ENCODE measurements at regions not wholly inside any gene's neighbourhood (a gene's known extent, or its start where the extent isn't known, plus 50 kb on each side); places are given as distances from the start of the nearest gene placed in this dataset.

DNA sequence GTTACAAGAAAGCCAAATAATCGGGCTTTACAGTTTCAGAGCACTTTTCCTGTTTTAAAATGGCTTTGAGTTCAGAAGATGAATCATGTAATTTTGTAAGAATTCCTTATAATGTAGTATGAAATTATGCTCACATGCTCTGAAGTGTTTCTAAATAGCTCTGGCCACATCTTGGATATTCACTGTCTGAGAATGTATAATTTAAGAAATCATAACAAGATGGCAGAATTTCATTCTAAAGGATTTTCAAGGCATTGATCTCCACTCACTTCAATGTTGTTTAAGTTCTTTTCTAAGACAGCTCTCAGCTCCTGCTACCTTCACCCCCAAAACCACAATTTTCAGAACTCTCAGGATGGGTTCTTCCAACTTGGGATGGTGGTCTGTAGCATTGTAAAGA is 180.1 kb downstream of the DACT1 start:
- H3K9me2 ChIP-seq = no peaks in the 10 kb centered on the region
- peaks cover 13 to 19% of the 10 kb centered on the region in 2 experiments for H3K4me1 ChIP-seq (ENCODE audit: control insufficient read depth in 1 of 2, insufficient read depth in 2 of 2, low read depth in 1 of 2, low read length in 1 of 2)
- no peaks in the 10 kb centered on the region for H4K20me1 ChIP-seq (ENCODE audit: insufficient read depth)
- no peaks in the 10 kb centered on the region for H3K27me3 ChIP-seq (ENCODE audit: insufficient read depth)
- CTCF ChIA-PET = interaction anchor here (0.7 to 1.1 kb wide), 2 partner anchors 9 to 12 kb away, joined by 3 read pairs; no protein-coding TSS in a partner anchor
- H3K79me2 ChIP-seq (ENCODE audit: insufficient read depth) = no peaks in the 10 kb centered on the region
- peak overlapping the region; percentile 25; the same call in 1 of the 2 replicates for H3K4me2 ChIP-seq
- peak overlapping the region; percentile 42; the same call in 1 of the 2 replicates for H3K9ac ChIP-seq
- POLR2A ChIA-PET = no interaction called here
- TF ChIP-seq EP300 (IDR thresholded peaks at IDR 0.05; ENCODE audit: borderline replicate concordance in 1 of 2, low read depth in 1 of 2, low read length in 1 of 2) = no peak; a peak in 1 of 4 replicates
- TF ChIP-seq SMC3 (IDR thresholded peaks at IDR 0.05; ENCODE audit: low read depth, low read length) = no peak
- TF ChIP-seq TAF1 (IDR thresholded peaks at IDR 0.05; ENCODE audit: borderline replicate concordance, low read depth, low read length) = no peak
- TF ChIP-seq TEAD4 (IDR thresholded peaks at IDR 0.05; ENCODE audit: borderline replicate concordance, insufficient read depth) = no peak
- TF ChIP-seq IRF3 (IDR thresholded peaks at IDR 0.05; ENCODE audit: low read depth, low read length) = no peak
- TF ChIP-seq FOXM1 (IDR thresholded peaks at IDR 0.05; ENCODE audit: low read depth) = no peak
- TF ChIP-seq REST (IDR thresholded peaks at IDR 0.05; ENCODE audit: low read depth, low read length) = no peak
- TF ChIP-seq RCOR1 (IDR thresholded peaks at IDR 0.05; ENCODE audit: low read length) = no peak
- TF ChIP-seq SIN3A (IDR thresholded peaks at IDR 0.05; ENCODE audit: borderline replicate concordance, low read depth, low read length) = no peak
- TF ChIP-seq POLR2AphosphoS5 (IDR thresholded peaks at IDR 0.05; ENCODE audit: low read depth, low read length) = no peak
- no peak for TF ChIP-seq YY1 (IDR thresholded peaks at IDR 0.05; ENCODE audit: low read depth)
- H2AFZ ChIP-seq (ENCODE audit: low read depth) = peak overlapping the region; percentile 60; the same call in 1 of the 2 replicates
- no peaks in the 10 kb centered on the region for H3K36me3 ChIP-seq (replicated peaks in 1 of 2; ENCODE audit: control insufficient read depth in 1 of 2, insufficient read depth in 2 of 2, low read length in 1 of 2)
- peak overlapping the region in 1 of 2 experiments; percentile 86; a peak in 2 of 4 replicates for H3K27ac ChIP-seq (ENCODE audit: low read depth in 2 of 2, low read length in 1 of 2)
- H3K4me3 ChIP-seq (ENCODE audit: low read depth in 2 of 2, low read length in 1 of 2) = no peak overlapping the region
- WGBS (ENCODE audit: low lambda C conversion rate) = 26% methylated on average over 1 of the region's 1 CpG
- peaks cover 27% of the 10 kb centered on the region for H3F3A ChIP-seq (replicated peaks; ENCODE audit: insufficient read depth)
- no peaks in the 10 kb centered on the region for H3K9me3 ChIP-seq
- DNase-seq = no peak

DNA sequence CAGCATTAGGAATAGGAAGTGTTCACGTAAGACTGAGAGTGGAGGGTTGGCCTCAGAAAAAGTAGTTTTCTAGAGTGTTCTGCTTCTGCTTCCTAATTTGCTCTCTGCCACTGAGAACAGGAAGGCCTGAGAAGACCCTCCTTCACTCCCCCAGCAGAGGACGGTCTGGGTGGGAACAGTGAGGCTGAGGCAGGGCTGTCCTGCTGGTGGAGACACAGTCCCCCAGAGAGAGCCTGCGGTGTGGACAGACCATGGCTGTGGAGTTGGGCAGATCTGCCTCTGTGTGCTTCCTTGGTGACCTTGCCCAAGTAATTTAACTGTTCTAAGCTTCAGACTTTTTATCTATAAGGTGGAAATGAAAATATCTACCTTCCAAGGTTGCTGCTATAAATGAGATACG is 182.3 kb downstream of the DACT1 start:
- 92% methylated on average over 4 of the region's 4 CpGs for WGBS (ENCODE audit: low lambda C conversion rate)
- Histone ChIP-seq H3K4me2 (no peak overlapping the region), H3K4me3 (ENCODE audit: low read depth in 2 of 2, low read length in 1 of 2) (no peak overlapping the region), H3K36me3 (replicated peaks in 1 of 2; ENCODE audit: control insufficient read depth in 1 of 2, insufficient read depth in 2 of 2, low read length in 1 of 2) (no peaks in the 10 kb centered on the region), H3F3A (replicated peaks; ENCODE audit: insufficient read depth) (peaks cover 18% of the 10 kb centered on the region), H2AFZ (ENCODE audit: low read depth) (no peak overlapping the region), H3K27me3 (ENCODE audit: insufficient read depth) (no peaks in the 10 kb centered on the region), H3K9me3 (no peaks in the 10 kb centered on the region), H3K79me2 (ENCODE audit: insufficient read depth) (no peaks in the 10 kb centered on the region), H3K9ac (no peak overlapping the region), H3K27ac (ENCODE audit: low read depth in 2 of 2, low read length in 1 of 2) (no peak overlapping the region), H4K20me1 (ENCODE audit: insufficient read depth) (no peaks in the 10 kb centered on the region), H3K4me1 (ENCODE audit: control insufficient read depth in 1 of 2, insufficient read depth in 2 of 2, low read depth in 1 of 2, low read length in 1 of 2) (peaks cover 13 to 18% of the 10 kb centered on the region in 2 experiments), H3K9me2 (no peaks in the 10 kb centered on the region)
- ChIA-PET CTCF (no interaction called here), POLR2A (no interaction called here)
- no peak for TF ChIP-seq PBX3 (IDR thresholded peaks at IDR 0.05)
- TF ChIP-seq FOSL2 (IDR thresholded peaks at IDR 0.05; ENCODE audit: borderline replicate concordance, low read depth) = no peak
- no peak for TF ChIP-seq IRF3 (IDR thresholded peaks at IDR 0.05; ENCODE audit: low read depth, low read length)
- no peak for TF ChIP-seq NFIC (IDR thresholded peaks at IDR 0.05; ENCODE audit: borderline replicate concordance)
- no peak for TF ChIP-seq RCOR1 (IDR thresholded peaks at IDR 0.05; ENCODE audit: low read length)
- TF ChIP-seq POLR2AphosphoS5 (IDR thresholded peaks at IDR 0.05; ENCODE audit: low read depth, low read length) = no peak
- TF ChIP-seq ELF1 (IDR thresholded peaks at IDR 0.05) = no peak
- no peak for DNase-seq
